HG03457 (cell line): ENCODE measurements at regions not wholly inside any gene's neighbourhood (a gene's known extent, or its start where the extent isn't known, plus 50 kb on each side); places are given as distances from the start of the nearest gene placed in this dataset.

Source experiments
- ATAC-seq: cut with Tn5 transposase; IDR thresholded peaks from one replicate; pipeline ENCODE4 v1.9.1; 2021; ENCODE audit warnings: moderate number of reproducible peaks; ENCODE audit not compliant: unreplicated experiment

DNA sequence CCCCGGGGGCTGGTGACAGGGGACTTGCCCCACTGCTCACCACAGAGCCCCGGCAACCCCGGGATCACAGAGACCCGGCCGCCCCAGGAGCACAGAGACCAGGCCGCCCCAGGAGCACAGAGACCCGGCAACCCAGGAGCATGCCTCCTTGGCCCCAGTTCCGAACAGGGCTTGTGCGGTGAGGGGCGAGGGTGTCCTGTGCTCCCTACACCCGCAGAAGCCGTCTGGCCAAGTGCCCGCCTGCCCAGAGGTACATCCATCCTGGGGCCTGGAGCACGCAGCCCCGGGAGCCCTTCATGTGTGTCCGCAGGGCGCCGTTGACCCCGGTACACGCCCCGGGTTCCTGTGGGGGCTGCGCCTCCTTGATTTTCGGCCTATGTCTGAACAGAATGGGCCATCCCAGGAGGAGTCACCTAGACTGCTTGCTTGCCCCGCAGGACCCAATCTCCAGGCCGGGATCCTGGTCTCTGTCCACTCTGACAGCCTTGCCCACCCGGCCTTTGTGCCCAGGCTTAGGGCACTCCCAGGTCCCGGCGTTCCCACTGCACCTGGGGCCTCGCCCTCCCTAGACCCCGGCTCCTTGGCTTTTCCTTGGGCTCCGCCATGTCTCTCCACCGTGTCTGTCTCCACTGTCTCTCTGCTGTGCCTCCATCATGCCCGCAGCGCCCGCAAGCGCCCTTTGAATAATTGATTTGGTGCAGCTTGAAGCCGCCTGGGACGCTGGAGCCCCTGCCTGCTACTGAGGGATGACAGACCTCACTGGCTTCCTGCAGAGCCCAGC is 219.8 kb downstream of the ERMARD start:
- ATAC-seq: no peak

DNA sequence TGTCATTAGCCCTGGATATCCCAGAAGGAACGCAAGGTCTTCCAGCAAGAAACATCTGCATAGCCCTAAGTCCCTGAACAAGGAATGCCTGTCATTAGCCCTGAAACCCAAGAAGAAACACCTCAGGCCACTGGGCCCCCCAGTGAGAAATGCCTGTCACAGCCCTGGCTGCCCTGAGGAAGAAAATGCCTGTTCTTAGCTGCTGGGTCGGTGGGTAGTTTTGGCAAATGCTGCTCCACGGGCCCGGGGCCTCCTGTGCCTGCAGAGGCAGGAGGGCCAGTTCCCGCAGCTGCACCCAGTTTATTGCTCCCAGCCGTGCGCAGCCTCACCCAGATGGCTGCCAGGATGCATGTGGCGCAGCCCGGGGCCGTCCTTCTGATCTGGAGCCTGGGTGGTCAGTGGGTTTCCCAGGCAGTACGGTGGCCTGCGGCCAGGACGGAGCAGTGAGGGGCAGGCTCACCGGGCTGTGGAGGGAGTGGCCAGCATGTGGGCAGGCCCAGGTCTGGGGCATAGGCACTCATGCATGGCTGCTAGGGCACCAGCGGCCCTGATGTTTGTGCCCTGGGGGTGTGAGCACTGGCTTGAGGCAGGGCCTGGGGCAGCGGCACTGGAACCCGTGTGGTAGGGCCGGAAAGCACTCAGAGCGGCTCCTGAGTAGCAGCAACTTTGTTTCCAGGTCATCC is 219.0 kb downstream of the ERMARD start:
- ATAC-seq: no peak

DNA sequence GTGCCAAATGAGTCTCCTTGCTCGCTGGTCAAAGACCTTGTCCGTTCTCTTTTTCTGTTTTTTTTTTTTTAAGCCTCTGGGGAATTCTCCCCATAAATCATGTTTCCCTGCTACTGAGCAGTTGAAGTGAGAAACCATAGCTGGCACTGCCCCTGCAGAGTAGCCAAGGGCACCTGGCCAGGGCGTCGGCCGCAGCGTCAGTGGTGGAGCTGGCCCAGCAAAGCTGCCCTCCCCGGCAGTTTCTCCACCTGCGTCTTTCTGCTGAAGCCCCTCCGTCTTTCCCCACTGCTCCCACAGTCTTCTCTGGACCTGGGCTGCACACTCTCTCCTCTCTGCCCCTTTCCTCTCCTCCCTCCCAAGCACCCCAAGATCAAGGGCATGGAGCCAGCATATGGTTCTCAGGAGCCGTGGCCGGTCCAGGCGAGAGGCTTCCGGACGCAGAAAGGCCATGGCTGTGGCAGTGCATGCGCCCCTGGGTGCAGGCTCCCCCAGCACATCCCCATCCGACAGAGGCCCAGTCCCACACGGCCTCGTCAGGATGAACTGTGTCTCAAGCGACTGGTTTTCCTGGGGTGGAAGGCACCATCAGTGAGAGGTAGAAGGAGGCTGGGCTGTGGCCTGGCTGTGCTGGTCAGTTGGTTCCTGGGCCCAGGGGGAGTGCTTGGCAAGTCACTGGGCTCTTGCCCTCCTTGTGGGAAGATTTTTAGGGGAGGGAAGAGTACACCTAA is 218.1 kb downstream of the ERMARD start:
- ATAC-seq: no peak

DNA sequence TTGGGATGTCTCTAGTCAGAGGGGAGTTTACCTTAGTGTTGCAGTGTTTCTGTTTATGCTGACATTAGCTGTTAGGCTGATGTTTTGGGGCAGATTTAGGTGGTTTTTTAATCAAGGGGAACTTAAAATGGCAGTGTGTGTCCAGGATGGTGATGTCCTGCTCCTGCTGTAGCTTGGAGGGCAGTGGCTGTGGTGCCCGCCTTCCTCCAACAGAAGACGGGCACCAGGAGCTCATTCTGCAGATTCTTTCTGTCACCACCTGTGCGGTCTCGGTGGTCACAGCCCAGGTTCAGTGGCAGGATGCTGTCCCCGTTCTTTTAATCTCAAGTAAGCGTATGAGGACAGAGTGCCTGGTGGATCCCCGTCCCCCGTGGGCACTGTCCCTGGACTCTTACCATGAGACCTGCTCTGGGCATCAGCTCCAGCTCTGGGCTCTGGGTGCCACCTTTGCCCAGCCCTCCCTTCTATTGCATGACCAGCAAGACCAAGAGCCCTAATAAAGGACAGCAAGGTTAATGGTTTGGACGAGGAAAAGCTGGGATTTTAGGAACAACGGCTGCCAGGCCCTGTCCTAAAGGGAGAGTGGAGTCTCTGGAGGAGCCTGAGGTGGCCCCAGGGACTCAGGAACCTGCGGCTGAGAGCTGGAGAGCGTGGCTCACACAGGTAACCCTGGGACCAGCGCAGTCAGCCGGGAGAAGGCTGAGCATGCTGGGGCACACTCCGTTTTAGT is 217.3 kb downstream of the ERMARD start:
- ATAC-seq: no peak

DNA sequence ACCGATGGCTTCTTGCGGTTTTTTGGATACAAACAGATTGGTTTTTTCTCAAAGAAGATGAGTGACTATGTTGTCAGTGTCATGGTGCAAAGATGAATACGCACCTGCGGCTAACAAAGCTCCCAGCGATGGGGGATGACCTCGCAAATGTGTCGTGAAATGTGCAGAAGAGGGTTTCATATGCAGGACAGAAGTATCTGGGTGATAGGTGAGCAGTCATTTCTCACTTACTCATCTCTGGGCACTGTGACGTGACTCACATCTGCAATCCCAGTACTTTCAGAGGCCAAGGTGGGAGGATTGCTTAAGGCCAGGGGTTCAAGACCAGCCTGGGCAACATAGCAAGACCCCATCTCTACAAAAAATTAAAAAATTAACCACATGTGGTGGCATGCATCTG is 216.3 kb downstream of the ERMARD start:
- ATAC-seq: no peak

DNA sequence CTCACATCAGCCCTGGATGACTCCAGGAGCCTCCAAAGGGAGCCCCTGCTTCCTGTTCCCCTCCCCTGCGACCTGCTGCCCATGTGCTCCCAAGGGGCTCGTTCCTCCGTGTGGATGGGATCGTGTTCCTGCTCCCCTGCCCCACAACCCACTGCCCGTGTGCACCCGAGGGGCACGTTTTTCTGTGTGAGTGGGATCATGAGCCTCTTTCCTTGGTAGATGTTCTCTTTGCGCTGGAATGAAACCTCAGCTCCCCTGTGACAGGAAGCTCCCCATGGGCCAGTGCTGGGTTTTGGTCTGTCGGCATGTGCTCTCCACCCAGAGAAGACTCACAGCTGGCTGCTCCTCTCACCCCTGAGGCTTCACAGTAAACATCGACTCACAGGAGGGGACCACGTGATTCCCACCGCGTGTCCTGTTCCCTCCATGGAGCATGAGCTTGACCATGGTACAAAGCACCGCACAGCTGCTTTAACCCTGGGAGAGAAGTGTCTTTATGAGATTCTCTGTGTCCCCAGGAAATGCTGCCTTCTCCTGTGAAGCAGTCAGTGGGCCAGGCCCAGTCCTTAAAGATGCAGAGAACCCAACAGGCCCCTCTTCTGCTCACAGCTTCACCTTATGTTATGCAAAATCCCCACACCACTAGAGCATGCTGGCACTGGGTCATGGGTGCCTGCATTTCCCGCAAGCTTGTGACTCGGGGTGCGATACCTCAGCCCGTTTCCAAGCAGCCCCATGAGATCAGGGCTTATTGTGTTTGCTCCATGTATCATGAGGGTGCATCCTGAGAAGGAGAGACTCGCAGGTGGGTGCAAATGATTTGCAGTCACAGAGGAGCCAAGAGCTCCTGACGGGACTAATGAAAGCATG is 215.1 kb downstream of the ERMARD start:
- ATAC-seq: no peak

DNA sequence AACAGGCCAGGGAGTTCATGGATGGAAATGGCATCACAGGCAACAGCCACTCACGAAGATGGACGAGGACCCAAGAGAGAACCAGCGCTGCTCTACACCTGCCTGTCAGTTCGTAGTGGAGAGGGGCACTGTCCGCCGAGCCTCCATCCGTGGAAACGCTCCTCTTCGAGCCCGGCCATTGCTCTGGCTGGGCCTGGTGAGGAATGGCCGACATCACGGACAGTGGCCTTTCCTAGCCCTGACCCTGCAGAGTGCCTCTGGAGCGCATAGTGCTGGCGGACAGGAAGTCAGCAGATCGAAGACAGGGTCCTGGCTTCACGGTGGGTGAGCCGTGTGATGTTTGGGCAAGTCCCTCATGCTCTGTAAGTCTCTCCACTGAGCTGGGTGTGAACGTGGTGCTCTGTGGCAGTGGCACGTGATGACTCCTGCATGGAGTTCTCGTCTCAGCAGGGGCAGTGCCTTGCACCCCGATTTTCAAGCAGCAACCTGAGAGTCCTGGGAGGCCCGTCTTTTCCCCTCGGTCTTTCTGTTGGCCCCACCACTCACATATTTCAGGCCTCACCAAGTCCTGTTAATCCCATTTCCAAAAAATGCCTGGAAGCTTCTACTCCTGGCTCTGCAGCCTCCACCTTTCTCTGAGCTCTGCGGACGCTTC is 214.4 kb downstream of the ERMARD start:
- ATAC-seq: no peak

DNA sequence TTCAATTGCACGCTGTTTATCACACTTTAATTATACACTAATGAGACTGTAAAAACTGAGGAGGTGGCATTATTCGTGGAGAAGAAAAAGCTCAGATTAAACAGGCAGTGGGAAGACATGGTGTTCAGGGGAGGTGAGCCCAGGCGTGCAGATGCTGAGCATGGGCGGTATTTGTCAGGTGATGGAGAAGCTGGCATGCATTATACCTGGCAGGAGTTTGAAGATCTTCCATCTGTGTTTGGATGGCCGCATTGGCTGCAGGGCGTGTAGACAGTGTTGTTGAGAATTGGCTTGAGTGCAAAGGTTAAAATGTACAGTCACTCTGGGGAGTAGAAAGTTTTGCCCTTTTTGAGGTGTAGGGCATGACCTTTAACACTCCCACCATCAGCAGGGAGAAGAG is 213.8 kb downstream of the ERMARD start:
- no peak for ATAC-seq

DNA sequence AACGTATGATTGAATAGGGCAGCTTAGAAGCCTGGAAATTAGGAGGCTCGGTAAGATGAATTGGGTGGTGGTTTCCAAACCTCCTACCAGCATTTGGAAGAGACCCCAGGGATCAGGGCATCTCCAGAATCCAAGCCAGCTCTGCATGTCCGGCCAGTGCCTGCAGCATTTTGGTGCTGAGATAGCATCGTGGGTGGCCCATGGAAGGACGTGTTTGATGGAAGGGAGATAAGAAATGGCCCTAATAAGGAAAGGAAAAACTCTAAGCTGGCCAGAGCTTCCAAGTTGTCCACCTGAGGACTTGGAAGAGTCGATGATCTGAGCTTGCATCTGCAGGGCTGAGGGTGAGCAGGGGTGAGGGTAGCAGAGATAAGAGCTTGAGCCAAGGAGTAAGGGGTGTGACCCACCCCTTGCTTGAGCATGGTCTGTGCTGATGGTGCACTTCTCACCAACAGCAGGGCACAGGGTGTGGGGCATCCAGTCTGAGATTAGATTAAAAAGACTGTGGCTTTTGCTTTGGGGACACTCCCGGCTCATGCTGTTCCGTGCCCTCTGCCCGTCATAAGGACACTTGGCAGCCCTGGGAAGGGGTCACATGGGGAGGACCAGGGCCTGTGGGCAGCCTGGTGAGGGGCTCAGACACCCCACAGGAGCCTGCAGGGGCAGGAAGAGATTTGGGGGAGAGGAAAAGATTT is 213.2 kb downstream of the ERMARD start:
- no peak for ATAC-seq

DNA sequence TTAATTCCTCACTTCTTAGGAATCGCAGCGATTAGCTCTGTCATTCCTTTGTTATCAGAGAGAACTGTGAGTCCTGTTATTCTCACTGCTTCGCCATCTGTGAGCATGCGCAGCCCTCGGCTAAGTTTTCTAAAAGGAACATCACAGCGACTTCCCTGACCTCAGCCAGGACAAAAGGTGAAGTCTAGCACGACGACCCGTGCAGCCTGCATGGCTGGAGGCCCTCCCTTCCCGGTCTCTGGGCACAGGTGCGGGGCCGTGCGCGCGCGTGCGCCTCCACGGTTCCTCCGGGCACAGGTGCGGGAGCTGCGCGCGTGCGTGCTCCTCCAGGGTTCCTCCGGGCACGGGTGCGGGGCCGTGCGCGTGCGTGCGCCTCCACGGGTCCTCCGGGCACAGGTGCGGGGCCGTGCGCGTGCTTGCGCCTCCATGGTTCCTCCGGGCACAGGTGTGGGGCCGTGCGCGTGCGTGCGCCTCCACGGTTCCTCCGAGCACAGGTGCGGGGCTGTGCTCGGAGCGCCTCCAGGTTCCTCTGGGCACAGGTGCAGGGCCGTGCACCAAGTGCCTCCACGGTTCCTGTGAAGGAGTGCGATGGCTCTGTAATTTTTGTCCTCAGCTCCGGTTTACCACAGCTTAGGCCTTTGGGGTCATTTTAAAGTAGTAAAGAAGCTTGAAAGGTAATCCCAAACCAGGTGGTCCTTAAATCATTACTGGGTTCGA is 212.3 kb downstream of the ERMARD start:
- ATAC-seq: no peak

DNA sequence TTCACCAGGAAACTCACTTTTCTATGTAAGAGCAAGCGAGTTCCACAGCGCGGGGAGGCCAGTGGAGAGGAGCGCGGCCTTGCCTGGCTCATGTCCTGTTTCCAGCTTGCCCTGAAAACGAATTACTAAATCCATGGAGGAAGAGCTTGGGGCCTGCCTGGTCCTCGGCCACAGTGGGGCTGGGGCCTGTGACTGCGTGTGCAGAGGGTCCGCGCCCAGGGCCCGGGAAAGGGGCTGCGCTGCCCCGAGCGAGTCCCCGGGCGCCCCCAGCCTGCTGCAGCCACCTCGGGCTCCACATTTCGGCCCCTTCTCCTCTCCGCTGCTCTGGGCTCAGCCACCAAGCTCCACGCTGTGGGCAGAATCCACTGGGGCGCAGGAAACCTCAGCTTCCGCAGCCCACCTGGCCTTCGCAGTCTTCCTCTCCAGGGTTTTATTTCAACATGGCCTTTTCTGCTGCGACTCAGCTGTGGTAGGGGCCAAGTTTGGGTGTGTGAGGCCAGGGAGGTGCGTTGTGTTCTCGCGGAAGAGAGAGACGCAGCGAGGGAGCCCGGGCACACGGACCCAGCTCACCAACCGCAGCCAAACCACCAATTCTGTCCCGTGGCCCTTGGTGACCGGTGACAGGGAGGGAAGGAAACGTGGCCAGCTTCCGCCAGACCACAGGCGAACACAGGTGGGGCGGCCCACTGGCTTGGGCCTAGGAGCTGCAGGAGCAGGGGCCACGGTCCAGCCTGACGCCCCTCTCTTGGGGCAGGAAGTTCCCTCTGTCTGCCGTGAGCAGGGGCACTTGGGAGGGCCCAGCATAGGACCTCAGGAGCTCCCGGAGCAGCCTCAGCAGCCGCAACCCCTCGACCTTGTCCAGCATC is 211.4 kb downstream of the ERMARD start:
- ATAC-seq: no peak

DNA sequence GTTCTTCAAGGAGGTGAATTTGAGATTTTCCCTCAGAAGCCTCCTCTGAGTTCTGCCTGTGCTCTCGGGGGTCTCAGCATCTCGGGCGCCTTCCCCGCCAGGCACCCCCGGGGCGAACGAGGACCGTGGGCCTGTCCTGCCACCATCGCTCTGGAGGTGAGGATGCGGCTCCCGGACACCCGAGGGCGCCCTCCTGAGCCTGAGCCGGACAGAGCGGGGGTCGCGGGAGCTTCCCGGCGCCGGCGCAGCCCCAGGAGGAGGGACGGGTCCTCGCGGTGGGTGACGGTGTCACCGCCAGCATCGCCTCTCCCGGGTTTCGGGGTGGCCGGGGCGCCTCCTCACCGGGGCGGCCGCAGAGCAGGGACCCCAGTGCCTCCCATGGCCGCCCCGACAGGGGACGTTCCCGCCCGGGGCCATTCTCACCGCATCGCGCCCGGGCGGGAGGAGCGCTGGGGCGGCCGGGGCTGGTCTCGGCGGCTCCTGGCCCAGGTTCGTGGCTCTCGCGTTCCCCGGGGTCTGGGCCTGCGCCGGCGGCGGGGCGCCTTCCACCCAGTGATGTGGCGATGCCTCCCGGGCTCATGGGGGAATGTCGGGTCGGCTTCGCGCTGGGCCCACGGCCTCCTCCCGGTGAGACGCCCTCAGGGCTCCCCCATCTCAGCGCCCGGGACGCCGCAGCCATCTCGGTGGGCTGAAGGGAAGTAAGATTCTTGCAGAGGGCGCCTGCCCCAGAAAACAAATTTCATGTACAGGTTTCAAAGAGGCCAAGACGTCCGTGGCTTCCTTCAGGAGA is 210.5 kb downstream of the ERMARD start:
- no peak for ATAC-seq

DNA sequence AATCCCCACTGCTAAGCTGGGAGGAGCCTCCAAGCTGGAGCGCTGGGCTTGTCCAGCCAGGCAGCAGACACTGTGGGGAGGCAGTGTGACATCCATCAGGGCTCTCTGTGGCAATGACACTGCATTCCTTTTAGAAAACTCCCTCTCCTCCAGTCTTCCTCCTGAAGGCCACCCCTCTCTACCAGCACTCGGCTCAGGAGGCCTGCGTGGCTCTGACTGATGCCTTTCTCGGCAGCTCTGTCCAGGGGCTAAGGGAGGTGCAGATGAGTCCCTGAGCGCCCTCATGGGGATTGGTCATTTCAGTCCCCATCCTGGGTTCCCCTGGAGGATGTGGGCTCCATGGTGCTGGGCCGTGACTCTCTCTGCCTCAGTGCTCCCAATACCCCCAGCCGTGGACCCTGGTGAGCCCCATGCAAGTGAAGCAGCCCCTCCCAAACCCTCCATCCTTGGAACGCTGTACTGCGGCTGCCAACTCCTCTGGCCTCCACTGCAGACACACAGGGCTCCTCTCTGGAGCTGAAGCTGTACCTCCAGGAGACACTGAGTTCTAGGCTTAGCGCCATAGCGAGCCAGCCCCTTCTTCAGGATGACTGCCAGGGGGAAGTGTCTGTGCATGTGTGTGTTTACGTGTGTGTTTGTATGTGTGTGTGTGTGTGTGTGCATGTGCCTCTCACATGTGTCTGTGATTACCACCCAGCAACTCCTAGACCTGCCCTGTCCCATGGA is 209.6 kb downstream of the ERMARD start:
- ATAC-seq: no peak

DNA sequence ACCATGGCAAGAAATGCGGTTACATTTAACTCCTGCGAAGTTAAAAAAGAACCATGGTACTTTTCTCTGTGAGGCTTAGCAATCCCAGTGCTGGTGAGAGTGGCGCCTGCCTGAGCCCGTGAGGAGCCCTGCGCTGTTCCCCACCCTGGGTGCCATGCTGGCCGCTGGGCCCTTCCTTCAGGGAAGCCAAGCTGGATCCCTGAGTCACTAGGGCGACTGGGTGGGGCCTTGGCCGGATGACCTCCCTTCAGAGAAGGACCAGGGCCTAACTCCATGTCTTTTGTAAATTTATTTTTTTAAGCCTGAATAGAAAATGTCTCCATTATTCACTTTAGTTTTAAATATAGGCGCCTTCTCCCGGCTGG is 209.1 kb downstream of the ERMARD start:
- no peak for ATAC-seq

DNA sequence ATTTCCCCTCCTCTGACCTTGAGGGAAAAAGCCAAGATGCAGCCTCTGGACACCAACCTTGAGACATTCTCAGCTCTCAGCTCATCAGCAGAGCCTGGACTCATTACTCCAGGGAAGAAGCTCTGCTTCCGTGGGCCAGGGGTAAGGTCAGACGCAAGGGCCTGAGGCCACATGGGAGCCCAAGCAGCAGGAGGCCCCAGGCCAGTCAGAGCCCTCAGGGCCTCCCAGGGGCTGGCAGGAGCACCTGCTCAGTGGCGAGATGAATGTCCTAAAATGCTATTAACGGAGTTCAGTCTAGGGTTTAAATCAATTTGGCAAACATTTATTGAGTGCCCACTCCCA is 208.6 kb downstream of the ERMARD start:
- ATAC-seq: no peak
